Dedifferentiated amniotic fluid mesenchymal stem cell (primary cell): ENCODE measurements at regions not wholly inside any gene's neighbourhood (a gene's known extent, or its start where the extent isn't known, plus 50 kb on each side); places are given as distances from the start of the nearest gene placed in this dataset.
"Not testable (repeated sequence)": the region's sequence is repeated elsewhere in the genome, so short reads cannot be mapped to it uniquely, and the experiment has no call there.

Source experiments
- DNase-seq: peaks from one replicate; pipeline ENCODE4 v3.0.0-alpha.2; 2016; ENCODE audit errors: extremely low spot score

- DNase-seq, result no peak
Observed at GRCh38 chr1:104309673-104310072, 560.0 kb downstream of the AMY1C start.

- DNase-seq, result no peak
Observed at GRCh38 chr1:104315823-104316222, 566.1 kb downstream of the AMY1C start.

- no peak for DNase-seq
Observed at GRCh38 chr1:104322131-104322530, 572.4 kb downstream of the AMY1C start.

GRCh38 chr1:104329278-104329677 is 579.6 kb downstream of the AMY1C start:
- DNase-seq, result no peak

- DNase-seq, result no peak
Observed at GRCh38 chr1:104331763-104332162, 582.1 kb downstream of the AMY1C start.

- not testable (repeated sequence) for DNase-seq
Observed at GRCh38 chr1:104337927-104338326, 588.2 kb downstream of the AMY1C start.

- no peak for DNase-seq
Observed at GRCh38 chr1:104341944-104342343, 592.2 kb downstream of the AMY1C start.

GRCh38 chr1:104348277-104348676 is 598.6 kb downstream of the AMY1C start:
- no peak for DNase-seq

- no peak for DNase-seq
Observed at GRCh38 chr1:104353580-104353979, 603.9 kb downstream of the AMY1C start.

GRCh38 chr1:104358086-104358485 is 608.4 kb downstream of the AMY1C start:
- no peak for DNase-seq

- DNase-seq, result no peak
Observed at GRCh38 chr1:104358621-104359020, 608.9 kb downstream of the AMY1C start.

- no peak for DNase-seq
Observed at GRCh38 chr1:104378414-104378813, 628.7 kb downstream of the AMY1C start.

- no peak for DNase-seq
Observed at GRCh38 chr1:104380003-104380402, 630.3 kb downstream of the AMY1C start.

- no peak for DNase-seq
Observed at GRCh38 chr1:104387716-104388508, 638.2 kb downstream of the AMY1C start.

GRCh38 chr1:104392552-104392951 is 642.9 kb downstream of the AMY1C start:
- no peak for DNase-seq

- no peak for DNase-seq
Observed at GRCh38 chr1:104402178-104402577, 652.5 kb downstream of the AMY1C start.

- no peak for DNase-seq
Observed at GRCh38 chr1:104403883-104404282, 654.2 kb downstream of the AMY1C start.

- no peak for DNase-seq
Observed at GRCh38 chr1:104406728-104407127, 657.0 kb downstream of the AMY1C start.

- DNase-seq, result no peak
Observed at GRCh38 chr1:104408268-104408667, 658.6 kb downstream of the AMY1C start.

- DNase-seq, result no peak
Observed at GRCh38 chr1:104435255-104435654, 685.6 kb downstream of the AMY1C start.

GRCh38 chr1:104440011-104440410 is 690.3 kb downstream of the AMY1C start:
- no peak for DNase-seq

- DNase-seq, result no peak
Observed at GRCh38 chr1:104456724-104457123, 707.0 kb downstream of the AMY1C start.

- DNase-seq, result no peak
Observed at GRCh38 chr1:104459886-104460285, 710.2 kb downstream of the AMY1C start.

GRCh38 chr1:104460880-104461279 is 711.2 kb downstream of the AMY1C start:
- no peak for DNase-seq
